Lung (tissue), 11 donors: ENCODE measurements at regions not wholly inside any gene's neighbourhood (a gene's known extent, or its start where the extent isn't known, plus 50 kb on each side); places are given as distances from the start of the nearest gene placed in this dataset.

ENCODE experiments used
- ATAC-seq: fragments of 200-7000 bp; cut with Tn5 transposase; one replicate; pipeline ENCODE4 v1.9.1; 2020; ENCODE audit warnings: moderate number of reproducible peaks; ENCODE audit not compliant: insufficient read depth, low FRiP score
- DNase-seq, 3 donors: peaks; one replicate each; pipeline ENCODE4 v3.0.0-alpha.2; 2013 to 2017
- H3K27ac ChIP-seq, 2 donors: one replicate each; pipeline ENCODE4 v1.5.1; 2013; ENCODE audit warnings: mild to moderate bottlenecking in 2 of 2, moderate library complexity in 2 of 2, control low read depth in 1 of 2, inconsistent platforms in 1 of 2, low read depth in 1 of 2, low read length in 1 of 2
- H3K27me3 ChIP-seq, 3 donors: one replicate each; pipeline ENCODE4 v1.5.1; 2013; ENCODE audit warnings: low read length in 2 of 3; ENCODE audit not compliant: control insufficient read depth in 3 of 3, insufficient read depth in 3 of 3
- H3K36me3 ChIP-seq, 4 donors: one replicate each; pipeline ENCODE4 v1.5.1; 2013; ENCODE audit warnings: low read length in 4 of 4, mild to moderate bottlenecking in 1 of 4, moderate library complexity in 1 of 4; ENCODE audit not compliant: control insufficient read depth in 4 of 4, insufficient read depth in 4 of 4
- H3K4me1 ChIP-seq, 5 donors: one replicate each; pipeline ENCODE4 v1.5.1; 2013; ENCODE audit warnings: low read length in 5 of 5, mild to moderate bottlenecking in 2 of 5, moderate library complexity in 1 of 5; ENCODE audit not compliant: control insufficient read depth in 5 of 5, insufficient read depth in 5 of 5
- H3K4me3 ChIP-seq: one replicate; pipeline ENCODE4 v1.5.1; 2013; ENCODE audit warnings: mild to moderate bottlenecking, control low read depth, moderate library complexity
- H3K9ac ChIP-seq, 2 donors: one replicate each; pipeline ENCODE4 v1.5.1; 2013; ENCODE audit warnings: low read length in 2 of 2, control low read depth in 1 of 2; ENCODE audit not compliant: insufficient read depth in 1 of 2
- H3K9me3 ChIP-seq, 4 donors: one replicate each; pipeline ENCODE4 v1.5.1; 2013; ENCODE audit warnings: low read length in 3 of 4, mild to moderate bottlenecking in 1 of 4, moderate library complexity in 1 of 4; ENCODE audit not compliant: control insufficient read depth in 4 of 4, insufficient read depth in 3 of 4
- CTCF ChIP-seq: IDR thresholded peaks from 2 replicates; pipeline ENCODE4 v1.5.1; 2012; ENCODE audit warnings: mild to moderate bottlenecking; ENCODE audit errors: control extremely low read depth, extremely low read depth
- WGBS, 2 donors: extraction: QIAGEN DNeasy Blood & Tissue Kit; methylation state at CpG; one replicate each; pipeline ENCODE4 v1.1.7; 2013; 5-methylcytosine and 5-hydroxymethylcytosine counted together
- donor health status: control.
- donor health status: control.
- donor health status: Bipolar disorder and iron deficiency.
- donor health status: healthy.
- donor health status: DM: yes; HTN: yes; CAD: no.

- Histone ChIP-seq H3K4me3 (no peak overlapping the region), H3K9ac (no peak overlapping the region), H3K36me3 (no peaks in the 10 kb centered on the region), H3K4me1 (peaks cover 0 to 17% (median 0%) of the 10 kb centered on the region in 5 donors), H3K27me3 (no peaks in the 10 kb centered on the region), H3K27ac (no peak overlapping the region), H3K9me3 (peaks cover 0 to 2% (median 0%) of the 10 kb centered on the region in 4 donors)
- no peak for TF ChIP-seq CTCF
- WGBS, 2 donors: 72 to 85% methylated on average over 23 of the region's 23 CpGs
- ATAC-seq: no peak
- DNase-seq: peak in 1 of 3 donors; percentile 25
Measured at GRCh38 chr18:76756531-76757253, 65.7 kb upstream of the ZNF236 start.

- Histone ChIP-seq H3K27me3 (no peaks in the 10 kb centered on the region), H3K9ac (no peak overlapping the region), H3K9me3 (peaks cover 0 to 10% (median 0%) of the 10 kb centered on the region in 4 donors), H3K27ac (no peak overlapping the region), H3K36me3 (no peaks in the 10 kb centered on the region), H3K4me3 (no peak overlapping the region), H3K4me1 (peaks cover 0 to 17% (median 0%) of the 10 kb centered on the region in 5 donors)
- TF ChIP-seq CTCF: no peak
- ATAC-seq (no peak), DNase-seq (peak in 2 of 3 donors; percentile 47 to 77)
- WGBS, 2 donors: 54 to 61% methylated on average over 8 of the region's 8 CpGs
Measured at GRCh38 chr18:76754351-76754750, 68.0 kb upstream of the ZNF236 start.

GRCh38 chr18:76752400-76752799 is 70.0 kb upstream of the ZNF236 start:
- Histone ChIP-seq H3K9me3 (peaks cover 0 to 10% (median 2%) of the 10 kb centered on the region in 4 donors), H3K27ac (no peak overlapping the region), H3K4me1 (peaks cover 0 to 17% (median 0%) of the 10 kb centered on the region in 5 donors), H3K4me3 (no peak overlapping the region), H3K27me3 (no peaks in the 10 kb centered on the region), H3K36me3 (no peaks in the 10 kb centered on the region), H3K9ac (no peak overlapping the region)
- WGBS, 2 donors: 71 to 79% methylated on average over 4 of the region's 4 CpGs
- TF ChIP-seq CTCF: no peak
- DNase-seq (no peak), ATAC-seq (no peak)
